HG03457 (cell line): ENCODE measurements at regions not wholly inside any gene's neighbourhood (a gene's known extent, or its start where the extent isn't known, plus 50 kb on each side); places are given as distances from the start of the nearest gene placed in this dataset.

Source experiments
- ATAC-seq: cut with Tn5 transposase; IDR thresholded peaks from one replicate; pipeline ENCODE4 v1.9.1; 2021; ENCODE audit warnings: moderate number of reproducible peaks; ENCODE audit not compliant: unreplicated experiment

DNA sequence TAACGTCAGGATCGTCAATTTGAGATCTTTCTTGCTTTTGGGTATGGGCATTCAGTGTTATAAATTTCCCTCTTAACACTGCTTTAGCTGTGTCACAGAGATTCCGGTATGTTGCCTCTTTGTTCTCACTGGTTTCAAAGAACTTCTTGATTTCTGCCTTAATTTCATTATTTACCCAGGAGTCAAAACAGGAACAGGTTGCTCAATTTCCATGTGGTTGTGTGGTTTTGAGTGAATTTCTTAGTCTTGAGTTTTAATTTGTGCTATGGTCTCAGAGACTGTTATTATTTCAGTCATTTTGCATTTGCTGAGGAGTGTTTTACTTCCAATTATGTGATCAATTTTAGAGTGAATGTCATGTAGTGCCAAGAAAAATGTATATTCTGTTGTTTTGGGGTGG lies 153.1 kb downstream of the PCDH17 start:
- no peak for ATAC-seq

DNA sequence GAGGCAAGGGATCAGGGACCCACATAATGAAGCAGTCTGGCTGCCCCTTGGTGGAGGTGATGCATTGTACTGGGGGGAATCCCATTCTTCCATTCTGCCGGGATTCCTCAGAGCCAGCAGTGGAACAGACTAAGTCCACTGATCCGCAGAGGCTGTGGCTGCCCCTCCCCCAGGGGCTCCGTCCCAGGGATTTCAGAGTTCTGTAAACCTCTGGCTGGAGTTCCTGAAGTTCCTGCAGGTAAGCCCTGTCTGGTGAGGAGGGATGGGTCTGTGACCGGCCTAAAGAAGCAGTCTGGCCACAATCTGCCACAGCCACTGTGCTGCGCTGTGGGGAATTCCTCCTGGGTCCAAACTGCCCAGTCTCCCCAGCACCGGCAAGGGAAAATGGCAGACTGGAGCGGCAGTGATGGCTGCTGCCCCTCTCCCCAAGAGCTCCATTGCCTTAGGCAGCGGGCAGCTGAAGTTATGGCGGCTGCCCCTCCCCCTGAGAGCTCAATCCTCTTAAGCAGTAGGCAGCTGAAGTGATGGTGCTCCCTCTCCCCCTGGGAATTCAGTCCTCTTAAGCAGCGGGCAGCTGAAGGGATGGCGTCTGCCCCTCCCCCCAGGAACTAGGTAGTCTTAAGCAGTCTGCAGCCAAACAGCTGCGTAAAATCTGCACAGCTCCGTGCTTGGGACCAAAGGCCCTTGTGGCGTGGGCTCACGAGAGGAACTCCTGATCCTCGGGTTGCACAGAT lies 155.7 kb downstream of the PCDH17 start:
- no peak for ATAC-seq

DNA sequence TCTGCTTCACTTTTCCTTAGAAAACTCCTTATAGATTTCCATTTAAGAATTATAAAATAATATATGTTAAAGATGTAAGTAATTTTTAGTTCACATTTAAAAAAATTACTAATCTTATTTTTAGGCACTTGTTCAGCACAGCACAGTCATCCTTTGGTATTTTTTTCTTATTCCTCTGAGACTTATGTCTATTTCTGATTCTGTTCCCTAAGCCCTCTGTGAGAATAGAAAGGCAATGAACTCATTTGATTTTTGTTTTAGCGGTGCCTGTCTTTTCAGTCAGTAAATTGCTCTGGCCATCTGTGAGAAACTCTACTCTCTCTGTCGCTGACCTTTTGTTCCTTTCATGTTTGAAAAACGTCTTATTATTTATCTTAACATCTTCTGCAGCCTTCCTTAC lies 168.1 kb downstream of the PCDH17 start:
- no peak for ATAC-seq

DNA sequence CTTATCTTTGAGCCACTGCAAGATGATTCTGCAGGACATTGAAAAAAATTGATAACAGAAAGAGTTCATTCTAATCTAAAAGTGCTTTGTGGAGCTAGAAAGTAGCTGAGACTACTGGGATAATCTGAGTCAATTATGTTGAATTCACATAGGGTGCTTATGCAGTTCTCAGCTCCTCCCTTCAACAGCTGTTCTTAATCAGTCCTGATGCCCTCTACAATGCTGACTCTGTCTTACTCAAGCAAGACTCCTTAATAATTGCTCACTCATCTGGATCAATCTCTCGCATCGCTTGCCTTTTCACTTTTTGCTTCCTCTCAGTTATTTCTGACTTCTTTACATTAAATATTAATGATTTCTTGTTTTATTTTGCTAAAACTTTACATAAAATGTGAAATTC lies 182.1 kb downstream of the PCDH17 start:
- ATAC-seq = no peak

DNA sequence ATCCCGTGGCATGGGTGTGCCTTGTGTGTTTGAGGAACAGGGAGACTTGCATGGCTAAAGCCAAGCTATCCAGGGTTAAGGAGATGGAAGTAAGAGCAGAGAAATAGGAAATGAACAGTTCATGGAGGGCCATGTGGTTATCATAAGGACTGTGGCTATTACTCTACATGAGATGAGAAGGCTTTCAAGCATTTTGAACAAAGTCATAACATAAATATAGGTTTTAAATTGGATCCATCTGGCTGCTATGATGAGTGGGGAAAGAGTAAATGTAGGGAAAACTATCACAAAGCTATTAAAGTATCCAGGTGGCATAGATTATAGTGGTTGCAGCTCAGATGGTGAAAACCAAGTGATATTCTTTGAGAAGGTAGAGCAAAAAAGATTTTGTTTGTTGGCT lies 184.1 kb downstream of the PCDH17 start:
- no peak for ATAC-seq

DNA sequence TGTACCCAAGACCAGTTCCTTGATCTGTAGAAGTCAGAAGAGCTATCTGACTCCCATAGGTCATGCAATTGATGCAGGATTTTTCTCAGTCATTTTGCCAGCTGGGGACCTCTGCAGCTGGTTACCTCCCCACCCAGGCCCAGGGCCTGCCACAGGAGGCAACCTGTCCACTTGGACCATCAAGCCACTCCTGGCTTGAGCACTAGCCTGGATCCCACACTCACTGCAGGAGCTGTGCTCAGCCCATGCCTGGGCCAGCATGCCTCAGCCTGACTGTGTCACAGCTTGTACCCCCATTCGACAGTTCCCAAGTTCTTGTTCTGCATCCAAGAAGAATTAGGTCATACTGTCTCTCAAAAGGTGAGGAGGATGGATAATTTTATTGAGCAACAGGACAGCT lies 189.4 kb downstream of the PCDH17 start:
- no peak for ATAC-seq

DNA sequence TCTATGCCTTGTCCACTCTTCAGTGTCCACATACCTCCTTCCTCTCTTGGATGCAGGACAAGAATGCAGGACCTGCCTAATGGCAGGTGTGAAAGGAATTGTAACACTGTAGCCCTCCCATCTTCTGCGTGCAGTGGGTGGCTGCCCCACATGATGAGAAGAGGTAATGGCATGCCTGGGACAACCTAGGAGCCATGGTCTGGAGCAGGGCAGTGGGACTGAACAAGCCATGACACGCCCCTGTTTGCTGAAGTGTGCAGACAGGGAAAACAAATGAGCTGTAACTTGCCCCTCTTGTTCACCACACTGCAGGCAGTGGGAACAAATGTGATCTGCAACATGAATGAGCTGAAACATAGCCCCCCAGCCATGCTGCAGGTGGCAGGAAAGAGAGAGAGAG lies 192.2 kb downstream of the PCDH17 start:
- no peak for ATAC-seq

DNA sequence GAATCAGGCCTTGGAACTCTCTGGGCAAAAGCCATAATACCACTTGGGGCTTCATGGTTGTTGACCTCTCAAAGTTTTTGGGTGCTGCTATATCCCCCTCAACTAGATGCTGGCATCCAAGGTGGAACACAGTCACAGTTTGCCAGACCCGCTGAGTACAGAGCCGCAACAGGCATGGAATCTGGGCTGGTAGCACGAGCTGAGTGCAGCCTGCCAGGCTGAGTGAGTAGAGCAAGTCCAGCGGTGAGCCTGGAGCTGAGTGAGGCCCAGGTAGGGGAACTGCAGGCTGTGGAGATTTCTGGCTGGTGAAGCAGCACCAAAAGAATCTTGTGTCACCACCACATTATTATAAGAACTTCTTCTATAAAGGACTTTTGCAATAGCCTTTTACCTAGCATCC lies 192.6 kb downstream of the PCDH17 start:
- no peak for ATAC-seq

DNA sequence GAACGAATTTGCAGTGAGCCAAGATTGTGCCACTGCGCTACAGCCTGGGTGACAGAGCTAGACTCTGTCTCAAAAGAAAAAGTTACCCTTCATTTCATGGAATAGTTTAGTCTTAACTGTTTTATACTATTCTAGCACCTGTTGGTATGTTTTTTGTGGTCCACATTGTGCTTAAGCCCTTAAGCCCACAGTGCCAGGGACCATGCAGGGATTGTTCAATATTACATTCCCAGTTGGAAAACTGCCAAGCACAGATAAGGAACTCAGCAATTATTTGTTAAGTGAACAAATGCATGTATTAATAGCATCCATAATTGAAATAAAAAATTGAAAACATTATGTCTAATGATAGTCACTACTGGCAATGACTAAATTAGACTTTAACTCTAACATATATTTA lies 193.5 kb downstream of the PCDH17 start:
- no peak for ATAC-seq

DNA sequence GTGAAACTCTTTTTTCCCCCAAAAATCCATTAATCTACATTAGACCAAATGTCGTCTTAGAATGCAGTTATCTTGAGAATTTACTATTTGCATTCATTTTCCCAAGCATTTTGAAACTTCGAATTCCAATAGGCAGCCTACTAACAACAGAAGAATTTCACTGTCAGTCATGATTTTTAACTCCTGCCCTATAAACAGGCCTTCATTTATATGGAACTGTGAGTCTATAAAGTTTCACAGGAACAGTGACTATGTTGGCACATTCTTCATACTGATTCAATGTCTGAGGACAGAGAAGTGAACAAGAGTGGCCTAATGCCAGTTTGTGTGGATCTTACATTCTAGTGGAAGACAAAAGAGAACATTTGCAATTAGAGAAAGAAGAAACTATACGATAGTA lies 198.0 kb downstream of the PCDH17 start:
- no peak for ATAC-seq

DNA sequence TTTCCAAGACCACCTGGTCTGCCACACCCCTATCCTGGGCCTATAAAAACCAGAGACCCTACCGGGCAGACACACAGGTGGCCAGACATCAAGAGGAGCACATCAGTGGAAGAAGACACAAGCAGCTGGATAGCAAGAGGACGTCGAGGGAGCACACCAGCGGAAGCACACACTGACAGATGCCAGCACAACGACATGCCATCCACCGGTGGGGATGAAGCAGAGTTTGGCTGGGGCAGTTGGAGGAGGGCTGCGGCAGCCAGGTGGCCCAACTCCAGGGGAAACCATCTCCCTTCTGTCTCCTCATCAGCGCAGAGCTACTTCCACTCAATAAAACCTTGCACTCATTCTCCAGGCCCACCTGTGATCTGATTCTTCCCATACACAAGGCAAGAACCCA lies 200.6 kb downstream of the PCDH17 start:
- ATAC-seq = no peak

DNA sequence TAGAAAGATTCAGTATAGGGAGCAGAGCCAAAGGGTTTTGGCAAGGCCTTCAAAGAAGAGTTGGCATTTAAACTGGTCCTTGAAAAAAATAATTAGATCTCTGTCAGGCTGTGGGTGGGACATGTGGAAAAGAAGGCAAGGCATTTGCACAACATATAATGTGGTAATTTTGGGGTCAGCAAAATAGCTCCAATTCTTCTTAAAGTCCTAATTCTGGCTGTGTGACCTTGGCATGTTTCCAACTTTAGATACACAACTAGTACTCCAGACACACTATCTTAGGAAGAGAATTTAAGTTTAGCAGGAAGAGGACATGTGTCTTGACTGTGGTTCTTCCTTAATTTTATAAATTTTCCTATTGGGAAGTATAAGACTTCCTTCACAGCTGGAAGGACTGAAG lies 206.3 kb downstream of the PCDH17 start:
- ATAC-seq = no peak

DNA sequence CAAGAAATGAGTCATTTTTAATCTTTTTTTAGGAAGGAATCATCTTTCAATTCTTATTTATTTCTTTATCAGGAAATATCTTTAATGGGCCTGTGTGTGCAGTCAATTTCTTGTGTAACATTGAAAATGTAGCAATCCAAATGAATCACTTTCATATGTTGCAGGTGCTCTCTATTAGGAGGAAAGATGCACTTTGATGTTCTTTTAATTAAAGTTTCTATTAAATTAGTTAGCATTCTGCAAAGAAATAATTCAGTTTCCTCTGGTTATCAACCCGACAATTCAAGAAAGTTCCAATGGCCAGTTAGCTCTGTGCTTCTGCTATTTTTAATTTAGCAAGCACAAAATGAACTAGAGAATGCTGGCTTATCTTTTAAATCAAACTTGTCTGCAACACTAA lies 212.0 kb downstream of the PCDH17 start:
- no peak for ATAC-seq

DNA sequence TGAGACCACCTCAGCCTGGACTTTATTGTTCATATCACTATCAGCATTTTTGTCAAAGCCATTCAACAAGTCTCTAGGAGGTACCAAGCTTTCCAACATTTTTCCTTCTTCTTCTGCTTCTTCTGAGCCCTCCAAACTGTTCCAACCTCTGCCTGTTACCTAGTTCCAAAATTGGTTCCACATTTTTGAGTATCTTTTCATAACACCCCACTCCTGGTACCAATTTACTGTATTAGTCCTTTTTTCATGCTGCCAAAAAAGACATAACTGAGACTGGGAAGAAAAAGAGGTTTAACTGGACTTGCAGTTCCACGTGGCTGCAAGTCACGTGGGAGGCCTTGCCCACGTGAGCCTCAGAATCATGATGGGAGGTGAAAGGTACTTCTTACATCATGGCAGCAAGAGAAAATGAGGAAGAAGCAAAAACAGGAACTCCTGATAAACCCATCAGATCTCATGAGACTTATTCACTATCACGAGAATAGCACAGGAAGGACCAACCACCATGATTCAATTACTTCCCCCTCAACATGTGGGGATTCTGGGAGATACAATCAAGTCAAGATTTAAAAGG lies 215.1 kb downstream of the PCDH17 start:
- no peak for ATAC-seq

DNA sequence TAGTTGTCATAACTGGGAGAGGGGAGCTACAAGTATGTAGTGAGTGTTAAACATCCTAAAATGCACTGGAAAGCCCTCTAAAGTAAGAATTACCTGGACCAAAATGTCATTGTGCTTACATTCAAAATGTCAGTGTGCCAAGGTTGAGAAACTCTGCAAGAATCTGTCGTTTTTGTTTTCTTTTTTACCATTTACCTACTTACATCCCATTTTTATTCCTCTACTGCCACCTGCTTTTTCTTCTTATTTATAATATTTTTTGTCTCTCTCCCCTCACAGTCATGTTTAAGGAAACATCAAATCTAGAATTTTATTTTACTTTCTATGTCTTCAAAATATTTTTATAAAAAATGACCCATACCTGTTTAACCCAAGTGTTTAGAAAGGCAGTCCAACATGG lies 226.4 kb downstream of the PCDH17 start:
- no peak for ATAC-seq

DNA sequence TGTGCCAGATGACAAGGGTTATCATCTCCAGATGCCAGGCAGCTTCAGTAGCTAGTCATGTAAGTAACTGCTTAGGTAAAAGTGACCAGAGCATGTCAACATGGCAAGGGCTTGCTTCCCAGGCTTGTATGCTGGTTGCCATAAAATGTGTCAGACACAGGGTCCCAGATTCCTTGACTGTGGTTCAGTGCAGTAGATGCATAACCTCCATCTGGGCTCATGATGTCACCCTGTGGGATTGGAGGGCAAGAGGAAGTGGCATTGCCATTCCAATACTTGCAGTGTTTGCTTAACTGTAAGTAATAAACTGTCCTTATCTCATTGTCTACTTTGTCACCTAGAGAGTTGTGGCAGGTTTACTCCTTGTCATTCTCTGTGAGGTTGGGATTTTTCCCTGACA lies 226.8 kb downstream of the PCDH17 start:
- ATAC-seq = no peak

DNA sequence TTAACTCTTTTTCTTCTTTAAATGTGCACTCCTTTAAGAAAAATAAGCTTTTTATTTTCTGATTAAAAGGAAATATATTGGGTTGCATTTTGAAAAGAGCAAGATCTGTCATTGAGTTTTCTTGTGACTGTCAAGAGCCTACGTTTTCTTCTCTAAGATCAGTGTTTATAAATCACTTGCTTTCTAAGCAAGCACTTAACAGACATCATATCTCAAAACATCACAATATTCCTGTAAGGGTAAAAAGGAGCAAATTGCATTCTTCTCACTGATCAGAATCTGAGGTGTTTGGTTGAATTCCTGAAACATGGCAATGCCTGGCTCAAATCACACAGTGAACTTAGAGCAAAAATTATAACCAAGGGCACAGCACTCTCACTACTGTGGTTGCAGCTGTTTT lies 231.3 kb downstream of the PCDH17 start:
- ATAC-seq = no peak

DNA sequence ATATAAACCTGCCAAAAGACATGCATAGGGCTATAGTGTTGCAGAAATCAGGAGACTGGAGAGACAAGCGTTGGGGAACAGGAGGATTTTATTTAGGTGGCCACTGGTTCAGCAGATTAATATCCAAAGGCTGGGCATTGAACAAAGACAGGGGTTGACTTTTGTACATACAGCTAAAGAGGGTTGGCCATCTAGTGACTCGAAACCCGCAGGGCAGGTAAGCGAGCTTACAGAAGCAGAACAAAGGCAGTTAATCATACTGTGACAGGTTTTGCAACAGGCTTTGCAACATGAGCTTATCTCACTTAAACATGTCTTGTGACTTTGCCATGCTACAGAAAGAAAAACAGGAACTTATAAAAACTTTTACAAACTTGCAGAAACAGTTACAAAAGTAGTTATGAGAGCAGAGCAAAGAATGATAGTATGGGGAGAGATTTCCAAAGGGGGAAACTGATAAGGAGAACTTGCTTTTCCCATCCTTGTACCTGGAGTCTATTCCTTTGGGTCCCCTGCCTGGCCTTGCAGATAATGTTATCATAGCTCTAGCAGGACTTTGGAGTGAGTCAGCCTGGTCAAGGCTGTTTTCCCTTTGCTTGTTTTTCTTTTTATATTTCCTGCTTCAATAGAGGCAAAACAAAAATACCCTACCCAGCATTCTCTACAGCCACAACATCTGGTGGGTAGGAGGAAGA lies 234.2 kb downstream of the PCDH17 start:
- ATAC-seq = no peak

DNA sequence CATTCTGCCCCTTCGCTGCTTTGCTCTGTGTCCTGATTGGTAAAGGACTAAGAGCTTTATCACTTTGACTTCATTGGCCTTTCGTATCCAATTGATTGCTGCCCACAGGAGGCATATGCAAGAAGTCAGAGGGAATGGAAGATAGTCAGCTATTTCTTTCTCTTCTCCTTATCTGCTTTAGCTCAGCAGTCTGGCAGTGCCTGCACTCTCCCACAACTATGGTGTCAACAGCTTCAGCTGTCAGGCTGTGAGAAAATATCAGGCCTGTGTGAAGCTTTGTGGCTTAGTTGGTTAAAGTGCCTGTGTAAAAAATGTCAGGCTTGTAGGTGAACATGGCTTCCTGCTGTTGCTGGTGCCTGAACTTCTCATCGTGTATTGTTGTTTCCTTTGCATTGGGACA lies 243.0 kb downstream of the PCDH17 start:
- no peak for ATAC-seq

DNA sequence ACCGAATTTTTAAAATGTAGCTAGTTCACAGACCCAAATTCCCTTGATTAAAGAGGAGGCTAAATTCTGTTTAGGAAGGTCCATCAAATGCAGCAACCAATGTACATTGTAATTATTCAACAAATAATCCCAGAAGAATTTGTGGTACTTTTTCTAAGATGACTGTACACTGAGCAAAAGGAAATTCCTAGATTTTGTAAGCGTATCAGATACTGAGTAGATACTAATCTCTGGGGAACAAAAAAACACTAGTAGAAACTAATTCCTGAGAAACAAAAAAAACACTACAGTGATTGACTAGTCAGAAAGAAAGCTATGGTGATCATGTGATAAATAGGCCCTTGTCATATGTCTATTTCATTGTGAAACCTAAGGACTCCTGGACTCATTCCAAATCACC lies 246.1 kb downstream of the PCDH17 start:
- ATAC-seq = no peak

DNA sequence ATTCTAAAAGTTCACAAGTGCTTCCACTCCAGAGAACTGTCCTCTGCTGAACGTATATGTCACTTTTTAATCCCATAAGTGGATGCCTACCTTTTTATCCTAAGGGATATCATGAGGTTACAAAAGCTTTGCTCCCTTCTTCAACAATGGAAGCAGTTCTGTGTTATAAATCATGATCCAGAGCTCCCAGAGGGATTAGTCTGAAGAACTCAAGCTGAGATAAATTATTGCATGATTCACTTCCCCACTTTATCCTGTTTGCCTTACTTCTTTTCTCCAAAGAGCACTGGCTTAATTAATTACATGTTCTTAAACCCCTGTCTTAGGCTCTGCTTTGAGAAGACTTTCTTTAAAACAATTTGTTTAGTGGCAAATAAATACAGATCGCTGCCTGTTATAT lies 246.7 kb downstream of the PCDH17 start:
- no peak for ATAC-seq

DNA sequence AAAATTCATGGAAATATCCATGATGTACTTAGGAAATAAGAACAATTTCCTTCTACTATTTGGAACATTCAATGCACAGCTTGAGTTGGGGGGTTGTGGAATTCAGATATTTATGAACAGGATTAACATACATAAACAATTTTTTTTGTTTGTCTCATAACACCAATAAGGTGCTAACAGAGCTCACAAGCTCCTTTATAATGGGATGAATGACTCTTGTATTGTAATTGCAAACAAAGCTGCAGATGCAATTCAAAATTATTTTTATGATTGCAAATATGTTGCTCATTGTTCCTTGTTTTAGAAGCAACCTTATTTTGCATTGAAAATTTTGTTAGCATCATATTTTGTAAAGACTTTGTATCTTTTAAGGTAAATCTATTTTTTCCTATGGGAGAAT lies 265.7 kb downstream of the PCDH17 start:
- no peak for ATAC-seq

DNA sequence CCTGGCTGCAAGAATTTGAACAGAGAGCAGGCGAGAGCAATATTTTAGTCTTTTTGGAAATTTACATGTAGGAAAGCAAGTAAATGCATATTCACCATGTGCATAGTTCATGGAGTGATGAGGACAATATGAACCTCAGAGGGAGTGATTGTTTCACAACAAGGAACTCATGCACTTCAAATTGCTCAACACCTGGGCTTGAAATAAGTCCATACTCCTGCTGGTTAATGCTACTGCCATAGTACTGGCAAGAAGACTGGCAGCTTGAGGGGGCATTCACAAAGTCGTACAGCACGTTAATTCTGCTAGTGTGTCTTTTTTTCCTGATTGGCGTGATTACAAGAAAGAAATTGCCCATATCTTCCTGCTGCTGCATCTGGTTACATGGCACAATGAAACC lies 267.6 kb downstream of the PCDH17 start:
- no peak for ATAC-seq
